Sigmoid colon (tissue), 4 donors: ENCODE measurements at regions not wholly inside any gene's neighbourhood (a gene's known extent, or its start where the extent isn't known, plus 50 kb on each side); places are given as distances from the start of the nearest gene placed in this dataset.

Source experiments
- CTCF ChIP-seq, 4 experiments: fragments of 450-650 bp in 3 of 4; fragments of 200-600 bp in 1 of 4; IDR thresholded peaks; one replicate each; pipeline ENCODE4 v1.5.1; 2016 to 2019; ENCODE audit warnings: antibody characterized with exemption in 4 of 4, mild to moderate bottlenecking in 3 of 4, moderate library complexity in 2 of 4
- EP300 ChIP-seq, 4 donors: sonication (generic); formaldehyde crosslinking; IDR thresholded peaks; one replicate each; pipeline ENCODE4 v1.6.1; 2017; ENCODE audit warnings: antibody characterized with exemption in 4 of 4
- POLR2A ChIP-seq, 2 donors: fragments of 450-650 bp; IDR thresholded peaks; one replicate each; pipeline ENCODE4 v1.6.1; 2016; ENCODE audit warnings: antibody characterized with exemption in 2 of 2, mild to moderate bottlenecking in 2 of 2, moderate library complexity in 2 of 2

GRCh38 chr10:60604342-60604741 is 173.9 kb upstream of the CDK1 start:
- no peak for TF ChIP-seq CTCF (IDR thresholded peaks at IDR 0.05)
- no peak for TF ChIP-seq POLR2A (IDR thresholded peaks at IDR 0.05)
- TF ChIP-seq EP300 (IDR thresholded peaks at IDR 0.05) = no peak
